Parathyroid adenoma (tissue), 2 donors: ENCODE measurements at regions not wholly inside any gene's neighbourhood (a gene's known extent, or its start where the extent isn't known, plus 50 kb on each side); places are given as distances from the start of the nearest gene placed in this dataset.

Source experiments
- H2AFZ ChIP-seq: fragments of 300-600 bp; sonication (generic); one replicate; pipeline ENCODE4 v1.7.0; 2017; ENCODE audit warnings: antibody characterized with exemption, mild to moderate bottlenecking
- H3K27ac ChIP-seq: fragments of 300-600 bp; sonication (generic); one replicate; pipeline ENCODE4 v1.7.0; 2017
- H3K27me3 ChIP-seq: fragments of 300-600 bp; sonication (generic); one replicate; pipeline ENCODE4 v1.7.0; 2017; ENCODE audit warnings: low read length; ENCODE audit not compliant: control insufficient read depth, insufficient read depth
- H3K36me3 ChIP-seq: fragments of 300-600 bp; sonication (generic); one replicate; pipeline ENCODE4 v1.7.0; 2017; ENCODE audit warnings: low read length; ENCODE audit not compliant: control insufficient read depth, insufficient read depth
- H3K4me1 ChIP-seq: fragments of 300-600 bp; sonication (generic); one replicate; pipeline ENCODE4 v1.7.0; 2017; ENCODE audit warnings: control low read depth
- H3K4me2 ChIP-seq: fragments of 300-600 bp; sonication (generic); one replicate; pipeline ENCODE4 v1.7.0; 2017; ENCODE audit warnings: low read length
- H3K4me3 ChIP-seq: fragments of 300-600 bp; sonication (generic); one replicate; pipeline ENCODE4 v1.7.0; 2017; ENCODE audit warnings: low read depth, low read length
- H3K79me2 ChIP-seq: fragments of 300-600 bp; sonication (generic); one replicate; pipeline ENCODE4 v1.7.0; 2017; ENCODE audit warnings: control low read depth
- H3K9ac ChIP-seq: fragments of 300-600 bp; sonication (generic); one replicate; pipeline ENCODE4 v1.7.0; 2017; ENCODE audit warnings: mild to moderate bottlenecking
- H3K9me3 ChIP-seq: fragments of 300-600 bp; sonication (generic); one replicate; pipeline ENCODE4 v1.7.0; 2017; ENCODE audit warnings: low read length; ENCODE audit not compliant: control insufficient read depth
- CTCF ChIP-seq: fragments of 300-600 bp; sonication (generic); IDR thresholded peaks from one replicate; pipeline ENCODE4 v1.7.0; 2017; ENCODE audit warnings: antibody characterized with exemption, mild to moderate bottlenecking
- donor health status: primary hyperparathyroidism.

- no peak overlapping the region for H3K27ac ChIP-seq
Observed at GRCh38 chr2:188894979-188895378, 79.2 kb upstream of the COL3A1 start.

GRCh38 chr2:188897096-188897495, 77.1 kb upstream of the COL3A1 start:
- no peak for TF ChIP-seq CTCF
- H3K4me3 ChIP-seq = no peak overlapping the region
- no peak overlapping the region for H2AFZ ChIP-seq
- H3K36me3 ChIP-seq = no peaks in the 10 kb centered on the region
- no peak overlapping the region for H3K4me2 ChIP-seq
- H3K79me2 ChIP-seq = no peaks in the 10 kb centered on the region
- H3K27me3 ChIP-seq = no peaks in the 10 kb centered on the region
- no peaks in the 10 kb centered on the region for H3K4me1 ChIP-seq
- H3K9me3 ChIP-seq = no peaks in the 10 kb centered on the region
- H3K27ac ChIP-seq = no peak overlapping the region
- no peak overlapping the region for H3K9ac ChIP-seq

More at GRCh38 chr2:188894979-188895378, 79.2 kb upstream of the COL3A1 start:
- no peak overlapping the region for H2AFZ ChIP-seq
- H3K79me2 ChIP-seq = no peaks in the 10 kb centered on the region
- H3K9me3 ChIP-seq = no peaks in the 10 kb centered on the region
- no peak overlapping the region for H3K9ac ChIP-seq
- H3K36me3 ChIP-seq = no peaks in the 10 kb centered on the region
- H3K27me3 ChIP-seq = no peaks in the 10 kb centered on the region
- no peaks in the 10 kb centered on the region for H3K4me1 ChIP-seq
- H3K4me3 ChIP-seq = no peak overlapping the region
- no peak overlapping the region for H3K4me2 ChIP-seq
- TF ChIP-seq CTCF = no peak

GRCh38 chr2:188898261-188898660, 75.9 kb upstream of the COL3A1 start:
- no peaks in the 10 kb centered on the region for H3K4me1 ChIP-seq
- H2AFZ ChIP-seq = no peak overlapping the region
- no peak overlapping the region for H3K4me3 ChIP-seq
- H3K27ac ChIP-seq = no peak overlapping the region
- no peak overlapping the region for H3K9ac ChIP-seq
- H3K79me2 ChIP-seq = no peaks in the 10 kb centered on the region
- no peaks in the 10 kb centered on the region for H3K9me3 ChIP-seq
- H3K4me2 ChIP-seq = no peak overlapping the region
- no peaks in the 10 kb centered on the region for H3K36me3 ChIP-seq
- H3K27me3 ChIP-seq = no peaks in the 10 kb centered on the region
- TF ChIP-seq CTCF = no peak

- no peaks in the 10 kb centered on the region for H3K36me3 ChIP-seq
- H2AFZ ChIP-seq = no peak overlapping the region
- H3K4me3 ChIP-seq = no peak overlapping the region
- H3K79me2 ChIP-seq = no peaks in the 10 kb centered on the region
- H3K4me2 ChIP-seq = no peak overlapping the region
- H3K27me3 ChIP-seq = no peaks in the 10 kb centered on the region
- no peaks in the 10 kb centered on the region for H3K4me1 ChIP-seq
- no peak for TF ChIP-seq CTCF
- H3K9me3 ChIP-seq = no peaks in the 10 kb centered on the region
- H3K9ac ChIP-seq = no peak overlapping the region
- no peak overlapping the region for H3K27ac ChIP-seq
Observed at GRCh38 chr2:188902901-188903491, 71.2 kb upstream of the COL3A1 start.

DNA sequence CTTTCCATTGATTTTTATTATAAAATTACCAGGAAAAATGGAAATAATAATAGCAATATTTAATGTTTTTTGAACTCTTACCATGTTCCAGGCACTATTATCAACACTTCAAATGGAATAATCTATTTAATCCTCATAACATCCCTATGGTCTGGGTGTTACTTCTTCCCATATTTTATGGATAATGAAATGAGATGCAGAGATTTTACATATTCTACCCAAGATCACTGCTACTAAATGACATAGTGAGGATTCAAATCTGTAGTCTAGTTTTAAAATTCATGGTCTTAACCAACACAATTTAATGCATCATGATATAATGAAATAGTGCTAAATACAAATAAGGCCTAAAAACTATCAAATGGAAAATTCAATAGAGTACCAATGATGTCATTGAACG, 70.4 kb upstream of the COL3A1 start:
- H3K27ac ChIP-seq = no peak overlapping the region
- H3K4me1 ChIP-seq = no peaks in the 10 kb centered on the region
- no peak overlapping the region for H3K4me3 ChIP-seq
- no peak overlapping the region for H3K9ac ChIP-seq
- no peaks in the 10 kb centered on the region for H3K36me3 ChIP-seq
- no peaks in the 10 kb centered on the region for H3K79me2 ChIP-seq
- H3K27me3 ChIP-seq = no peaks in the 10 kb centered on the region
- no peaks in the 10 kb centered on the region for H3K9me3 ChIP-seq
- no peak for TF ChIP-seq CTCF
- H2AFZ ChIP-seq = no peak overlapping the region
- H3K4me2 ChIP-seq = no peak overlapping the region
